ENCODE measurements at regions not wholly inside any gene's neighbourhood (a gene's known extent, or its start where the extent isn't known, plus 50 kb on each side); places are given as distances from the start of the nearest gene placed in this dataset.
"Not testable (repeated sequence)": the region's sequence is repeated elsewhere in the genome, so short reads cannot be mapped to it uniquely, and the experiment has no call there.

GRCh38 chr6:100057941-100058340 is 63.9 kb upstream of the MCHR2 start:
- 68% methylated on average over 2 of the region's 2 CpGs for WGBS
- no peak for DNase-seq (ENCODE audit: low spot score)
- no peak overlapping the region for H3K27ac ChIP-seq
- H3K36me3 ChIP-seq: no peaks in the 10 kb centered on the region
- intact Hi-C loops (cut with DNase I): no loop called here
- no peaks in the 10 kb centered on the region for H3K4me1 ChIP-seq (replicated peaks)
- no peak overlapping the region for H3K4me3 ChIP-seq
- TF ChIP-seq POLR2A (IDR thresholded peaks at IDR 0.05) (no peak), POLR2AphosphoS5 (IDR thresholded peaks at IDR 0.05) (no peak)
- TF ChIP-seq, protein P1, sequence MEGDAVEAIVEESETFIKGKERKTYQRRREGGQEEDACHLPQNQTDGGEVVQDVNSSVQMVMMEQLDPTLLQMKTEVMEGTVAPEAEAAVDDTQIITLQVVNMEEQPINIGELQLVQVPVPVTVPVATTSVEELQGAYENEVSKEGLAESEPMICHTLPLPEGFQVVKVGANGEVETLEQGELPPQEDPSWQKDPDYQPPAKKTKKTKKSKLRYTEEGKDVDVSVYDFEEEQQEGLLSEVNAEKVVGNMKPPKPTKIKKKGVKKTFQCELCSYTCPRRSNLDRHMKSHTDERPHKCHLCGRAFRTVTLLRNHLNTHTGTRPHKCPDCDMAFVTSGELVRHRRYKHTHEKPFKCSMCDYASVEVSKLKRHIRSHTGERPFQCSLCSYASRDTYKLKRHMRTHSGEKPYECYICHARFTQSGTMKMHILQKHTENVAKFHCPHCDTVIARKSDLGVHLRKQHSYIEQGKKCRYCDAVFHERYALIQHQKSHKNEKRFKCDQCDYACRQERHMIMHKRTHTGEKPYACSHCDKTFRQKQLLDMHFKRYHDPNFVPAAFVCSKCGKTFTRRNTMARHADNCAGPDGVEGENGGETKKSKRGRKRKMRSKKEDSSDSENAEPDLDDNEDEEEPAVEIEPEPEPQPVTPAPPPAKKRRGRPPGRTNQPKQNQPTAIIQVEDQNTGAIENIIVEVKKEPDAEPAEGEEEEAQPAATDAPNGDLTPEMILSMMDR (IDR thresholded peaks at IDR 0.05): no peak
- H3K27me3 ChIP-seq (replicated peaks; ENCODE audit: insufficient read depth): no peaks in the 10 kb centered on the region
- H3K9me3 ChIP-seq: no peaks in the 10 kb centered on the region

DNA sequence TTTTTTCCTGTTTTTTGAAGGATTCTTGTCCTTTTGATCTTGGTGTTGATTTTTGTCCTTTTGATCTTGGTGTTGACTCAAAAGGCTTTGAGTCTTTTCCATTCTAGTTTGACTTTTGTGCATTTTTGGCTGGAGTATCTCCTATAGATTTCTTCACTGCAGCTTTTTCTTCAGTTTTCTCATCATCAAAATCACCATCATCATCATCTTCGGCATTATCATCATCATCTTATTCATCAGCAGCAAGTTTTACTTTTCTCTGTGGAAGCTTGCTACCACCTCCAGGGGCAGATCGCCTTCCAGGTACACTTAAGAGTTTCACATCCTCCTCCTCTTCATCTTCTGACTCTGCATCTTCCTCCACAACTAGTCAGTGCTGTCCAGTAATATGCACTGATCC is 56.5 kb upstream of the MCHR2 start:
- TF ChIP-seq POLR2A (IDR thresholded peaks at IDR 0.05): no peak
- no peak for TF ChIP-seq POLR2AphosphoS5 (IDR thresholded peaks at IDR 0.05)
- TF ChIP-seq, protein P1 (IDR thresholded peaks at IDR 0.05): no peak
- H3K9me3 ChIP-seq: no peaks in the 10 kb centered on the region
- no peak overlapping the region for H3K4me3 ChIP-seq
- no peaks in the 10 kb centered on the region for H3K27me3 ChIP-seq (replicated peaks; ENCODE audit: insufficient read depth)
- no peak overlapping the region for H3K27ac ChIP-seq
- H3K36me3 ChIP-seq: no peaks in the 10 kb centered on the region
- intact Hi-C loops (cut with DNase I): no loop called here
- WGBS: 85% methylated on average over 2 of the region's 2 CpGs
- no peak for DNase-seq (ENCODE audit: low spot score)
- H3K4me1 ChIP-seq (replicated peaks): no peaks in the 10 kb centered on the region

GRCh38 chr6:100043961-100044360 is 49.9 kb upstream of the MCHR2 start:
- H3K27ac ChIP-seq; intact Hi-C loops (cut with DNase I); H3K27me3 ChIP-seq (replicated peaks; ENCODE audit: insufficient read depth); H3K36me3 ChIP-seq; H3K4me3 ChIP-seq; DNase-seq (ENCODE audit: low spot score); H3K9me3 ChIP-seq; H3K4me1 ChIP-seq (replicated peaks): not testable (repeated sequence)

All from prostate gland (tissue), 2 donors.